AG20443 (cell line): ENCODE measurements at regions not wholly inside any gene's neighbourhood (a gene's known extent, or its start where the extent isn't known, plus 50 kb on each side); places are given as distances from the start of the nearest gene placed in this dataset.
A peak's percentile ranks its signal among the peaks of the same experiment; 100 is the strongest.
"Not testable (repeated sequence)": the region's sequence is repeated elsewhere in the genome, so short reads cannot be mapped to it uniquely, and the experiment has no call there.

Experiments used
- DNase-seq: peaks from one replicate; pipeline ENCODE4 v3.0.0; 2012; ENCODE audit warnings: low spot score, mixed read lengths

GRCh38 chr2:144125751-144126150 lies 394.2 kb downstream of the ZEB2 start:
- no peak for DNase-seq

GRCh38 chr2:144124882-144125281 lies 395.0 kb downstream of the ZEB2 start:
- no peak for DNase-seq

GRCh38 chr2:144120487-144120886 lies 399.4 kb downstream of the ZEB2 start:
- DNase-seq = no peak

GRCh38 chr2:144117086-144117485 lies 402.8 kb downstream of the ZEB2 start:
- DNase-seq = no peak

- no peak for DNase-seq
Measured at GRCh38 chr2:144115739-144116291, 404.1 kb downstream of the ZEB2 start.

- no peak for DNase-seq
Measured at GRCh38 chr2:144114760-144115159, 405.2 kb downstream of the ZEB2 start.

- DNase-seq = peak; percentile 81
Measured at GRCh38 chr2:144111437-144111836, 408.5 kb downstream of the ZEB2 start.

- DNase-seq = not testable (repeated sequence)
Measured at GRCh38 chr2:144106104-144106503, 413.8 kb downstream of the ZEB2 start.

GRCh38 chr2:144102386-144102785 lies 417.5 kb downstream of the ZEB2 start:
- no peak for DNase-seq

- DNase-seq = no peak
Measured at GRCh38 chr2:144099780-144100377, 420.0 kb downstream of the ZEB2 start.

GRCh38 chr2:144099340-144099739 lies 420.6 kb downstream of the ZEB2 start:
- DNase-seq = no peak

- DNase-seq = no peak
Measured at GRCh38 chr2:144097440-144098225, 422.3 kb downstream of the ZEB2 start.

- no peak for DNase-seq
Measured at GRCh38 chr2:144096531-144096930, 423.4 kb downstream of the ZEB2 start.

GRCh38 chr2:144094408-144095151 lies 425.3 kb downstream of the ZEB2 start:
- DNase-seq = no peak

GRCh38 chr2:144091622-144092021 lies 428.3 kb downstream of the ZEB2 start:
- DNase-seq = no peak

GRCh38 chr2:144088863-144089262 lies 431.1 kb downstream of the ZEB2 start:
- no peak for DNase-seq

- peak; percentile 20 for DNase-seq
Measured at GRCh38 chr2:144086965-144087364, 433.0 kb downstream of the ZEB2 start.

- DNase-seq = no peak
Measured at GRCh38 chr2:144085016-144085415, 434.9 kb downstream of the ZEB2 start.

GRCh38 chr2:144084114-144084661 lies 435.7 kb downstream of the ZEB2 start:
- peak; percentile 48 for DNase-seq

- DNase-seq = peak; percentile 86
Measured at GRCh38 chr2:144083211-144083610, 436.7 kb downstream of the ZEB2 start.

- no peak for DNase-seq
Measured at GRCh38 chr2:144082777-144083176, 437.1 kb downstream of the ZEB2 start.

GRCh38 chr2:144082327-144082726 lies 437.6 kb downstream of the ZEB2 start:
- no peak for DNase-seq
